GM23248 (cell line): ENCODE measurements at regions not wholly inside any gene's neighbourhood (a gene's known extent, or its start where the extent isn't known, plus 50 kb on each side); places are given as distances from the start of the nearest gene placed in this dataset.

Source experiments
- EZH2 ChIP-seq: fragments of 200-600 bp; sonication (generic); IDR thresholded peaks from 2 replicates; pipeline ENCODE4 v1.6.1; 2018; ENCODE audit warnings: antibody characterized with exemption, mild to moderate bottlenecking; ENCODE audit not compliant: insufficient read depth, poor library complexity, severe bottlenecking
- EZH2phosphoT487 ChIP-seq: fragments of 200-600 bp; sonication (generic); IDR thresholded peaks from 2 replicates; pipeline ENCODE4 v1.6.1; 2018; ENCODE audit warnings: antibody characterized with exemption, moderate library complexity, mild to moderate bottlenecking, low read depth; ENCODE audit not compliant: insufficient read depth

- TF ChIP-seq EZH2phosphoT487 (no peak), EZH2 (no peak)
Measured at GRCh38 chr18:75837316-75837715, 409.8 kb upstream of the SMIM21 start.
